ENCODE measurements at regions not wholly inside any gene's neighbourhood (a gene's known extent, or its start where the extent isn't known, plus 50 kb on each side); places are given as distances from the start of the nearest gene placed in this dataset.

- TF ChIP-seq EZH2phosphoT487 (IDR thresholded peaks at IDR 0.05; ENCODE audit: insufficient read depth, low read depth), result no peak
- no peak for TF ChIP-seq EZH2 (IDR thresholded peaks at IDR 0.05; ENCODE audit: insufficient read depth, poor library complexity, severe bottlenecking)
Measured at GRCh38 chr13:97726664-97727280, 226.7 kb upstream of the IPO5 start.
